ENCODE measurements at regions not wholly inside any gene's neighbourhood (a gene's known extent, or its start where the extent isn't known, plus 50 kb on each side); places are given as distances from the start of the nearest gene placed in this dataset.
"Not testable (repeated sequence)": the region's sequence is repeated elsewhere in the genome, so short reads cannot be mapped to it uniquely, and the experiment has no call there.

GRCh38 chr7:131681961-131682360 lies 125.5 kb upstream of the PODXL start:
- DNase-seq (ENCODE audit: low spot score), result no peak

DNA sequence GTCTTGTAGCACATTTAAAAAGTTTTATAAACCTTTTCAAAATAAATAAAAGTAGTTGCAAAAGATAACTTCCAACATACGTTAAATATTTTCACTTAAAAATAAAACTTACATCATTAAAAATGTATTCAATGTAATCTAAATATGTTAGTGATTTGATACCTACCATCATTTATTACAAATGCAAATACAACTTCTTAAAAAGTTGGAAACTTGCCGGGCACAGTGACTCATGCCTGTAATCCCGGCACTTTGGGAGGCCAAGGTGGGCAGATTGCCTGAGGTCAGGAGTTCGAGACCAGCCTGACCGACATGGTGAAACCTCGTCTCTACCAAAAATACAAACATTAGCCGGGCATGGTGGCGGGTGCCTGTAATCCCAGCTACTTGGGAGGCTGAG lies 122.6 kb upstream of the PODXL start:
- not testable (repeated sequence) for DNase-seq (ENCODE audit: low spot score)

GRCh38 chr7:131676850-131677249 lies 120.4 kb upstream of the PODXL start:
- DNase-seq (ENCODE audit: low spot score), result not testable (repeated sequence)

DNA sequence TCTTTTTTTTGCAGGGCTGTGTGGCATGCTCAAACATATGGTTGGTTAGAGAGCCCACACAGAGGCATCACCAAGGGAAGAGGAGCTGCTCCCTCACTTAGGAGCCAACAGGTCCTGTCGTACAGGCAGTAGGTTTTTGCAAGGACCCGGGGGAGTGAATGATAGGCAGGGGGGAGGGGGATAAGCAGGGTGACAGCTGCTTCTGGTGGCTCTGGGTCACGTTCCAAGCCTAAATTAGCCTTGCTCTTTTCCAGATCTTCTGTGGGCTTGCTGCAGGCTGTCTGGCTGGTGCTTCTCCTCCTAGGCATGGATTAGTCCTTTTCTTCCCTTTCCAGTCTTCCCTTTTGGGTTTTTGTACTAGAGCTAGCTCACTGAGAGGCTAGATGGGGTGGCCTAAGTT lies 117.7 kb upstream of the PODXL start:
- no peak for DNase-seq (ENCODE audit: low spot score)

DNA sequence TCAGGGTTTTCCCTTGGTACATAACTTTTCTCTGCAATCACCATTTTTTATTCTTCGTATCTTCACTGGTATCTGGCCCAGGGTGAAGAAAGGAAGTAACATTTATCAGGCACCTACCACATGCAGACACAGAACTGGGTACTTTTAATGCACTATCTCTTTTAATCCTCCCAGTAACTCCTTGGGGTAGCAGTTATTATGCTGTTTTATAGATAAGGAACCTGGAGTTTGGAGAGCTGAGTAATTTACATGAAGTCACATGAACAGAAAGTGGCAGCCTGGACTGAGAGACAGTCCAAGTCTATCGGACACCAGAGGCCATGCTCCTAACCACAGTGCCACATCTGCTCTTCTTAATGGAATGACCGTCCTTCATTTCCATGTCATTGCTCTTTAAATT lies 117.1 kb upstream of the PODXL start:
- no peak for DNase-seq (ENCODE audit: low spot score)

- no peak for DNase-seq (ENCODE audit: low spot score)
These were observed 114.0 kb upstream of the PODXL start for GRCh38 chr7:131670406-131670805.

DNA sequence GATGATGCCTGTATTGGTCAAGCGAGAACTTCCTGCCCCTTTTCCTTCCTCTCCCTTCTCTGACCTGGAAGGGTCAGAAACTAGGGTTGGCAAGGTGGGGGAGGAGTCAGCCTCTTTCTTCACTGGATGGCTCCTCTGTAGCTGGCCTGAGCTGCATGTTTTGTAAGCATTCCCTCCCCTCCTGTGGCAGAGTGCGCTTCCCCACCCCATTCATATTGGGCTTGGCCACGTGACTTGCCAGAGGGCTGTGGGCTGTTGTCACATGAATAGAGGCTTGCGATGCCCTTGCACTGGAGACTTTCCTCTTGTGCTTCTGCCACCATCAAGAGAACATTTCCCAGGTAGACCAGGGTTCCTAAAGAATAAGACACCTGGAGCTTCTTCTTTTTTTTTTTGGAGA lies 111.3 kb upstream of the PODXL start:
- DNase-seq (ENCODE audit: low spot score), result no peak

DNA sequence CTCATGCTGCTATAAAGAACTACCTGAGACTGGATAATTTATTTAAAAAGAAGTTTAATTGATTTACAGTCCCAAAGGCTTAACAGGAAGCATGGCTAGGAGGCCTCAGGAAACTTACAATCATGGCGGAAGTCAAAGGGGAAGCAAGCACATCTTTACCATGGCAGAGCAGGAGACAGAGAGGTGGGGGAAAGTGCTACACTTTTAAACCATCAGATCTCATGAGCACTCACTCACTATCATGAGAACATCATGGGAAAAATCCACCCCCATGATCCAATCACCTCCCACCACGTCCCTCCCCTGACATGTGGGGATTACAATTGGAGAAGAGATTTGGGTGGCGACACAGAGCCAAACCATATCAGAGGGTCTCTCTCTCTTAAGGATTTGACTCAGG lies 108.6 kb upstream of the PODXL start:
- DNase-seq (ENCODE audit: low spot score), result no peak

DNA sequence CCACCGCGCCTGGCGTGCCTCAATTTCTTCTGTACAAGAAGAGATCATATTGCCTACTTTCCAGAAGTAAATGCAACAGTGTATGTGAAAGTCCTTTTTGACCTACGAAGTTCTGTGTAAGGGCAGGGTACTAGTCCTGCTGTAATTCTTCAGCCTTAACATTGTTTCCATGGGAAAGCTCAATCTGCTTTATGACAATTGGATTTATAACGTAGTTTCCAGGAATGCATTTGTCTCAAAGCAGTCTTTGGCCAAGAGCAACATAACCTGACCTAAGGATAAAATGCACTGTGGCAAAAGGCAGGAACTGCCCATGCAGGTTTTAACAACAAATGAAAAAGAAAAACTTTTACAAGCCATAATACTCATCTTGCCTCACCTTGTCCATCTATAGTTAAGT lies 108.1 kb upstream of the PODXL start:
- no peak for DNase-seq (ENCODE audit: low spot score)

GRCh38 chr7:131662301-131662873 lies 106.0 kb upstream of the PODXL start:
- not testable (repeated sequence) for DNase-seq (ENCODE audit: low spot score)

DNA sequence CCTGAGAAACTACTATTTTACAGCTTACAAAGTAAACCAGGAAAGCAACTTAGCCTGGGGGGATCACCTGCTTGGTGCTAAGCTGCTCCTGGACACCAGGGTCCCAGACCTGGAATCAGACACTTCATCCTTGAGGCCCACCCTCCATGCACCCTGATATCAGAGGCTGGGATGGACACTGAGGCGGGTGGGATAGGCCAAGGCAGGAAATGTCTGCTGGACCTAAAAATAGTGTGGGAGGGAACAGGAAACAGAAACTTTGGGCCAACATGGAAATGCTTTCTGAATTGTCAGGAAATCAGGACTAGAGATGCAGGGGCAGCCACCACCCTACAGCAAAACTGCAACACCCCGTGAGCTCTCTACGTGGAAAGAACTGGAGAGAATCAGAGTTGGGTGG lies 101.5 kb upstream of the PODXL start:
- no peak for DNase-seq (ENCODE audit: low spot score)

GRCh38 chr7:131656980-131657723 lies 100.7 kb upstream of the PODXL start:
- DNase-seq (ENCODE audit: low spot score), result no peak

GRCh38 chr7:131655866-131656265 lies 99.4 kb upstream of the PODXL start:
- DNase-seq (ENCODE audit: low spot score), result no peak

- no peak for DNase-seq (ENCODE audit: low spot score)
These were observed 99.0 kb upstream of the PODXL start for GRCh38 chr7:131655447-131655846.

DNA sequence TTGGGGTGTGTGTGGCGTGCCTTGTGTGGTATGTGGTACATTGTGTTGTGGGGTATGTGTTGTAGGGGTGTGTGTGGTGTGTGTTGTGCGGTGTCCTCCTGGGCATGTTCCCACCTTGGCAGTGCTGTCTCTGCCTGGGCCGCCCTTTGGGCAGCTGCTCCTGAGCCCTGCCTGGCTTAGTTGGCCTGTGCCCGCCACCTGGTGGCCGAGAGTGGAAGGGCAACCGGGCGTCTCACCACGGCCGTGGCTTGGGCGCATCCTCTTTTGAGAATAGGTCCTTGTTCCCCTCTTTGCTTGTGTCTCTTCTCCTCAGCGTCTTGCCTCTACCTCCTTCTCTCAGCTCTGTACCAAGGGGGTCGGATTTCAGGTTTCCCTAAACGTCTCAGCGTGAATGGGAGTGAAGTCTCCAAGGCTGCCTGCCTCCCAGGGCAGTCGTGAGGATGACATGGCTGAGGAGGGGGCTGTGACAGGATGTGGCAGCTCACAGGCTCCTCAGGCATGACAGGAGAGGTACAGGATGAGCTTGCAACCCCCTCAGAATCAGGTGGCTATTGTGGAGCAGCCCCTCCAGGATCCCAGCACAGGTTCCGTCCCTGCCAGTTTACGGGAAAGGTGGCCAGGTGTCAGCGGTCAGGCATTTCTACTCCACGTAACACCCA lies 98.4 kb upstream of the PODXL start:
- peak; percentile 77 for DNase-seq (ENCODE audit: low spot score)

- no peak for DNase-seq (ENCODE audit: low spot score)
These were observed 97.8 kb upstream of the PODXL start for GRCh38 chr7:131654249-131654558.

GRCh38 chr7:131653418-131654248 lies 97.2 kb upstream of the PODXL start:
- DNase-seq (ENCODE audit: low spot score), result peak; percentile 40

GRCh38 chr7:131652934-131653333 lies 96.5 kb upstream of the PODXL start:
- DNase-seq (ENCODE audit: low spot score), result no peak

DNA sequence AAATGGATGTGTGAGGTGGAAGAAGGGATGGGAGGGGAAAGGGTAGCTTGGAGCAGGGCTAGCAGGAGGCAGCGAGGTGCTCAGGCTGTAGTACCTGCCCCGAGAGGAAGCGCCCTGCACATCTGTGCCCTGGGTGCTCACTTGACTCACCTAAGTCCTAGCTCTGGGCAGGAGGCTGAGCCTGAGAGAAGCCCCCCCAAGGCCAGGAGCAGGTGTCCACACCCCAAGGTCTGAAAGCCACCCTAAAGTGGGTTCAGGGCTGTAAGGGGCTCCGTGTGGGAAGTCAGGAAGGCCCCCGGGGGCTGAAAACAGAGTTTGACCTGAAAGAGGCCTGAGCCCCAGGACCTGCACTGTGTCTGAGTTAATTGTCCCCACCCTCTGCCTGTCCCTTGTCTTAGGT lies 95.8 kb upstream of the PODXL start:
- no peak for DNase-seq (ENCODE audit: low spot score)

GRCh38 chr7:131649879-131650278 lies 93.5 kb upstream of the PODXL start:
- DNase-seq (ENCODE audit: low spot score), result no peak

DNA sequence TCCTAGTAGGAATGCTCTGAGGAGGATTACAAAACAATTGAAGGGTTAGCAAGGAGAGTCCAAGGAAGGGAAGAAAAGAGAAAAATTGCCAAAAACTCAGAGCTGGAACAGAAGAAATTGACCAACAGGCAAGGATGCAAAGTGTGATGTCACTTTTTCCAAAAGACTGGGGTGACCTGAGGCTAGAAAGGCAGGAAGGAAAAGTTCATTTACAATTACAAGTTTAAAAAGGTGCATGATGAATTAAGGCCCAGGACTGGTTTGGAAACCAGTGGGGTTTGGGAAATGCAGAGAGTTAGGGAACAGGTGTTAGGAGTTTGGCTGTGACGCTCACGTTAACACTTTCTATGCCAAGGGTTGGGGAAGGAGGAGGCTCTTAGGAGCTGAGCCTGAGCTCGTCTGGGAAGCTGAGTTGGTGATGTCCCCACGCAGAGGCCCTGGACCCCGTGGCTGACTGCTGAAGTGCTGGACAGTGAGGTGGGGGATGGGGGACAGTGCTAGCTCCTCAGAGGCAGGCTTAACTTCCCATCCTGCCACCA lies 92.6 kb upstream of the PODXL start:
- no peak for DNase-seq (ENCODE audit: low spot score)

DNA sequence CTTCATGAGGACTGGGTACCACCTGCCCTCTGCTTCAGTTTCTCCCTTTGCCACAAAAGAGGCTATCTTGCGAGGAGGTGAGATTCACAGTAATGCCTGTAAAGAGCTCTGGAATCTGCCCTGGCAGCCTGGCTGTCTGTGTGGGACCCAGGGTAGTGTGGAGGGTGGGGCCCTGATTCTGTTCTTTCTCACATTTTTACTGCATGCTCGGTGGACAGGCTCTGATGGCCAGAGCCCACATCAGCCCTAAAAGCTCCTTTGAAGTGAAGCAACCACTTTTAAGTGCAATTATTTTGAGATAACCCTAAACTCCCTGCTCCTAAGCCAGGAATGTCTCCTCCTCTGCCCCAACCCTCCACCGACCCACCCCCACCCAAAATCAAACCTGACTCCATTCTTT lies 92.1 kb upstream of the PODXL start:
- DNase-seq (ENCODE audit: low spot score), result no peak
